ENCODE measurements at regions not wholly inside any gene's neighbourhood (a gene's known extent, or its start where the extent isn't known, plus 50 kb on each side); places are given as distances from the start of the nearest gene placed in this dataset.

GRCh38 chr13:87792878-87793277, 121.7 kb downstream of the SLITRK5 start:
- H3K4me2 ChIP-seq (ENCODE audit: low read length): no peak overlapping the region
- H3K36me3 ChIP-seq (replicated peaks; ENCODE audit: low read depth, low read length): no peaks in the 10 kb centered on the region
- H3K4me3 ChIP-seq (ENCODE audit: low read length): no peak overlapping the region
- no peak overlapping the region for H2AFZ ChIP-seq (ENCODE audit: low read depth, low read length)
- TF ChIP-seq CTCF (IDR thresholded peaks at IDR 0.05; ENCODE audit: low read depth, low read length) (0 out of 2 replicates have a peak, but pooled peaks have one; percentile 9), EZH2phosphoT487 (IDR thresholded peaks at IDR 0.05; ENCODE audit: low read depth) (no peak)
- H4K20me1 ChIP-seq (ENCODE audit: insufficient read depth, low read length): no peaks in the 10 kb centered on the region
- H3K27me3 ChIP-seq (ENCODE audit: low read depth, low read length): no peaks in the 10 kb centered on the region
- H3K9me3 ChIP-seq (ENCODE audit: insufficient read depth, low read length): no peaks in the 10 kb centered on the region
- H3K79me2 ChIP-seq (ENCODE audit: low read length): no peaks in the 10 kb centered on the region
- no peak overlapping the region for H3K9ac ChIP-seq (ENCODE audit: low read length)
- no peak overlapping the region for H3K27ac ChIP-seq (ENCODE audit: low read length)
- H3K4me1 ChIP-seq (ENCODE audit: low read length): no peaks in the 10 kb centered on the region

- Histone ChIP-seq H3K27me3 (ENCODE audit: low read depth, low read length) (no peaks in the 10 kb centered on the region), H3K4me1 (ENCODE audit: low read length) (peaks cover 4% of the 10 kb centered on the region; the same call in 1 of the 2 replicates), H3K79me2 (ENCODE audit: low read length) (no peaks in the 10 kb centered on the region), H3K9ac (ENCODE audit: low read length) (no peak overlapping the region), H4K20me1 (ENCODE audit: insufficient read depth, low read length) (no peaks in the 10 kb centered on the region), H3K27ac (ENCODE audit: low read length) (no peak overlapping the region), H3K4me3 (ENCODE audit: low read length) (no peak overlapping the region), H3K9me3 (ENCODE audit: insufficient read depth, low read length) (no peaks in the 10 kb centered on the region), H2AFZ (ENCODE audit: low read depth, low read length) (no peak overlapping the region), H3K4me2 (ENCODE audit: low read length) (peak overlapping the region; percentile 30; the same call in 1 of the 2 replicates), H3K36me3 (replicated peaks; ENCODE audit: low read depth, low read length) (no peaks in the 10 kb centered on the region)
- TF ChIP-seq EZH2phosphoT487 (IDR thresholded peaks at IDR 0.05; ENCODE audit: low read depth): no peak
- no peak for TF ChIP-seq CTCF (IDR thresholded peaks at IDR 0.05; ENCODE audit: low read depth, low read length)
Observed at GRCh38 chr13:87798536-87798935, 127.4 kb downstream of the SLITRK5 start.

GRCh38 chr13:87810391-87810801, 139.2 kb downstream of the SLITRK5 start:
- Histone ChIP-seq H3K27me3 (ENCODE audit: low read depth, low read length) (no peaks in the 10 kb centered on the region), H3K9ac (ENCODE audit: low read length) (peak overlapping the region; percentile 63), H3K4me2 (ENCODE audit: low read length) (peak overlapping the region; percentile 77), H3K27ac (ENCODE audit: low read length) (peak overlapping the region; percentile 20), H3K79me2 (ENCODE audit: low read length) (no peaks in the 10 kb centered on the region), H4K20me1 (ENCODE audit: insufficient read depth, low read length) (no peaks in the 10 kb centered on the region), H3K4me3 (ENCODE audit: low read length) (peak overlapping the region; percentile 77), H2AFZ (ENCODE audit: low read depth, low read length) (peak overlapping the region; percentile 97), H3K9me3 (ENCODE audit: insufficient read depth, low read length) (no peaks in the 10 kb centered on the region), H3K36me3 (replicated peaks; ENCODE audit: low read depth, low read length) (no peaks in the 10 kb centered on the region), H3K4me1 (ENCODE audit: low read length) (no peaks in the 10 kb centered on the region)
- TF ChIP-seq EZH2phosphoT487 (IDR thresholded peaks at IDR 0.05; ENCODE audit: low read depth) (no peak), CTCF (IDR thresholded peaks at IDR 0.05; ENCODE audit: low read depth, low read length) (peak; percentile 48)

GRCh38 chr13:87810920-87811344, 139.8 kb downstream of the SLITRK5 start:
- TF ChIP-seq EZH2phosphoT487 (IDR thresholded peaks at IDR 0.05; ENCODE audit: low read depth): no peak
- no peak for TF ChIP-seq CTCF (IDR thresholded peaks at IDR 0.05; ENCODE audit: low read depth, low read length)
- Histone ChIP-seq H3K4me1 (ENCODE audit: low read length) (no peaks in the 10 kb centered on the region), H3K79me2 (ENCODE audit: low read length) (no peaks in the 10 kb centered on the region), H3K4me2 (ENCODE audit: low read length) (peak overlapping the region; percentile 77), H3K27ac (ENCODE audit: low read length) (peak overlapping the region; percentile 20), H3K27me3 (ENCODE audit: low read depth, low read length) (no peaks in the 10 kb centered on the region), H3K4me3 (ENCODE audit: low read length) (peak overlapping the region; percentile 77), H3K36me3 (replicated peaks; ENCODE audit: low read depth, low read length) (no peaks in the 10 kb centered on the region), H4K20me1 (ENCODE audit: insufficient read depth, low read length) (no peaks in the 10 kb centered on the region), H3K9ac (ENCODE audit: low read length) (peak overlapping the region; percentile 63), H2AFZ (ENCODE audit: low read depth, low read length) (peak overlapping the region; percentile 97), H3K9me3 (ENCODE audit: insufficient read depth, low read length) (no peaks in the 10 kb centered on the region)

Measured in OCI-LY3 (cell line).